Fibroblast of villous mesenchyme (primary cell): ENCODE measurements at regions not wholly inside any gene's neighbourhood (a gene's known extent, or its start where the extent isn't known, plus 50 kb on each side); places are given as distances from the start of the nearest gene placed in this dataset.

Experiments used
- DNase-seq: peaks from one replicate; pipeline ENCODE4 v3.0.0-alpha.2; 2010; ENCODE audit warnings: low read depth
- H3K4me3 ChIP-seq: 2 replicates; pipeline ENCODE4 v1.5.1; 2011; ENCODE audit warnings: low read depth, mild to moderate bottlenecking, low read length
- TF ChIP-seq, protein P1 (sequence below): IDR thresholded peaks from 2 replicates; pipeline ENCODE4 v1.5.1; 2012; ENCODE audit warnings: low read depth, mild to moderate bottlenecking, low read length; ENCODE audit not compliant: insufficient read depth

- H3K4me3 ChIP-seq, result no peak overlapping the region
- DNase-seq, result no peak
- TF ChIP-seq, protein P1, sequence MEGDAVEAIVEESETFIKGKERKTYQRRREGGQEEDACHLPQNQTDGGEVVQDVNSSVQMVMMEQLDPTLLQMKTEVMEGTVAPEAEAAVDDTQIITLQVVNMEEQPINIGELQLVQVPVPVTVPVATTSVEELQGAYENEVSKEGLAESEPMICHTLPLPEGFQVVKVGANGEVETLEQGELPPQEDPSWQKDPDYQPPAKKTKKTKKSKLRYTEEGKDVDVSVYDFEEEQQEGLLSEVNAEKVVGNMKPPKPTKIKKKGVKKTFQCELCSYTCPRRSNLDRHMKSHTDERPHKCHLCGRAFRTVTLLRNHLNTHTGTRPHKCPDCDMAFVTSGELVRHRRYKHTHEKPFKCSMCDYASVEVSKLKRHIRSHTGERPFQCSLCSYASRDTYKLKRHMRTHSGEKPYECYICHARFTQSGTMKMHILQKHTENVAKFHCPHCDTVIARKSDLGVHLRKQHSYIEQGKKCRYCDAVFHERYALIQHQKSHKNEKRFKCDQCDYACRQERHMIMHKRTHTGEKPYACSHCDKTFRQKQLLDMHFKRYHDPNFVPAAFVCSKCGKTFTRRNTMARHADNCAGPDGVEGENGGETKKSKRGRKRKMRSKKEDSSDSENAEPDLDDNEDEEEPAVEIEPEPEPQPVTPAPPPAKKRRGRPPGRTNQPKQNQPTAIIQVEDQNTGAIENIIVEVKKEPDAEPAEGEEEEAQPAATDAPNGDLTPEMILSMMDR, result no peak
Observed at GRCh38 chr11:79683930-79684329, 243.1 kb upstream of the TENM4 start.

DNA sequence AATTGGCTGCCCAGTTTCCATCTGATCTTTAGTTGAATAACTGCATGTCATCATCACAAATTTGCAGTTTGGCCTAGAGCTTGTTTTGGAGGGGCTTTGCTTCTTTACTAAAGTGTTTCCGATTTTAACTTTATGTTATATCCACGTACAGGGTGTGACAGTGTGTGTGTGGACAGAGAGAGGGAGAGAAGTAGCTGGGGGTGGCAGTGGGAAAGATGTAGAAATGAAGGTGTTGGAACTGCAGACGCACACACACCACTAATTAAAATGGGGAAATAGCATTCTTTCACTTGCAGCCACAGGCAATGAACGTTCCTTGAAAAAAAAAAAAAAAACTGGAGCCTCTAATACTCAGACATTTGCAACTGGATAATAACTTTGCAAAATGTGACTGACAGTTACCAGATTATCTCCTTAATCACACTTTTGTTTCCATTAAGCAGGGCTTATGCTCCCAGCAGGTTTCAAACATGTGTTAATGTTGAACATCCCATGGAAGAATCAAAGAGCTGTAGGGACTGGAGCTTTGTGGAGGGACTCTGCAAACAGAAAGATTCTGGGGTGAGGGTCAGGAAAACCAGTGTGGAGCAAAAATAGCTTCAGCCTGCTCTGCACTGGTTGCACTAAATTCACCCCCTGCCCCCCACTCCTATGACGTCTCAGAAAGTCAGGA is 238.1 kb upstream of the TENM4 start:
- TF ChIP-seq, protein P1, result no peak
- H3K4me3 ChIP-seq, result no peak overlapping the region
- DNase-seq, result no peak

DNA sequence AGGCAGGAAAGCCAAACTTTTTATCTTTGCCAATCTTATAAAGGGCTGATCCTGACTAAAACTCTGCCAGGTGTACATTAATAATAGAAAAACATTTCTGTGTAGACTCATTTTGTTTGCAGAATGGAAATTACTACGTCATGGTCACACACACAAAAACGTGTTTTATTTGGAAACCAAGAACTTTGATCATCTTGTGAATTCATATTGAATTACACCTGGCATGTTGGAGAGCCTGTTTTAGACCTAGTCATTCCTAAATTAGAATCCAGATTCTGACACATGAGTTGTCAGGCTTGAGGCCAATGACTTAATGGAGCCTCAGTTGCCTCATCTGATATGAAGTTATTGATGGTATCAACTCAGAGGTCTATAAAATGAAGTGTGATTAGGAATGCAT is 235.6 kb upstream of the TENM4 start:
- no peak for DNase-seq
- H3K4me3 ChIP-seq, result no peak overlapping the region
- TF ChIP-seq, protein P1, result no peak

DNA sequence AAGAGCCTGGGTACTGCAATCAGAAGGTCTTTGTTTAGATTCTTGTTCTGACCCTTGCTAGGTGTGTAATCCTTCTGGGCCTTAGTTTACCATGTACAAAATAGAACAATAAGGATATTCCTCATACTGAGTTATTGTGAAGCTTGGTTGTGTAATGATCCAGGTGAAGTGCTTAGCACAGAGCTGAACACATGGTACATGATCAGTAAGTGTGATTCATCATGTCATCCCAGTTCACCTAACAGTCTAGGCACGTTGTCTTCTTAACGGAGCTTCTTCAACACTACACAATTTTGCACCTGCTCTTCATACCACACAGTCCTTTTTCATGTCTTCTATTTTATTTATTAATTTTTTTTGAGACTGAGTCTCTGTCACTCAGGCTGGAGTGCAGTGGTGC is 234.3 kb upstream of the TENM4 start:
- DNase-seq, result no peak
- TF ChIP-seq, protein P1, result no peak
- no peak overlapping the region for H3K4me3 ChIP-seq

DNA sequence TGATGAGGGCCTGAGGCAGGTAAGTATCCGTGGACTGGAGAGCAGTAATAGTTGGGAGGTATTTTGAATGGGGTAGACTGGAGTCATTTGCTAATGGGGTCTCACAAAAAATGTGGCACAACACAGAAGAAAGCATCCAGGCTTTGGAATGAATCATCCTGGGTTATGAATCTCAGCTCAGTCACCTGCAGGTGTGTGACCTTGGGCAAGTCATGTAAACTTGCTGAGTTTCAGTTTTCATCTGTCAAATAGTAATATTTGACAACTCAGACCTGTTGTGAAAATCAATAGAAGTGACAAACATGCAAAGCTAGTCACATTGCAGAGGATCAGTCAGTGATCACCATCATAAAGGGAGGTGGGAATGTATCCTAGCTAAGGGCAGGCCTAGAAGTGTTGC is 232.0 kb upstream of the TENM4 start:
- H3K4me3 ChIP-seq, result no peak overlapping the region
- DNase-seq, result no peak
- TF ChIP-seq, protein P1, result no peak

- no peak overlapping the region for H3K4me3 ChIP-seq
- TF ChIP-seq, protein P1, result no peak
- DNase-seq, result no peak
Observed at GRCh38 chr11:79671401-79671800, 230.6 kb upstream of the TENM4 start.

DNA sequence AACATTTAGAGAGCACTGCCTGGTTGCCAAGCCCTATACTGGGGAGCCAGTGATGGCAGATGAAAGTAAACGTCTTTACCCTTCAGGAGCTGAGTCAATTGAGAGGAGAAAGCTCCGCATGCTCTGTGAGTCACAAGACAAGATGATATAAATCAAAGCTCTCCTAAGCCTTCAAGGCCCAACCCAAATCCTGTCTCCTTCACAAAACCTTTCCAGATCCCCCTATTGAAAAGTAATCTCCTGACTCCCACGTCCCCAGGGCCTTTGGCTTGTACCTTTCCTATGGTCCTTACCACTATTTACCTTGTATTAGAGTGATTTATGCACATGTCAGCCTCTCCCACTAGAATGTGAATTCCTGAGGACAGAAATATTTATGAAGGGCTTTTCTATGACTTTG is 230.1 kb upstream of the TENM4 start:
- DNase-seq, result no peak
- H3K4me3 ChIP-seq, result no peak overlapping the region
- TF ChIP-seq, protein P1, result no peak
